CD14-positive monocyte (primary cell): ENCODE measurements at regions not wholly inside any gene's neighbourhood (a gene's known extent, or its start where the extent isn't known, plus 50 kb on each side); places are given as distances from the start of the nearest gene placed in this dataset.

Experiments used
- DNase-seq, 3 donors: peaks; one replicate each; pipeline ENCODE4 v3.0.0-alpha.2; 2011 to 2022
- H2AFZ ChIP-seq: 2 replicates; pipeline ENCODE4 v1.6.0; 2012; ENCODE audit warnings: mild to moderate bottlenecking, low read depth, low read length, inconsistent platforms; ENCODE audit not compliant: insufficient read depth, poor library complexity, severe bottlenecking
- H3K27ac ChIP-seq, 2 donors: 1 replicate in 1 of 2; 2 replicates in 1 of 2; pipeline ENCODE4 v1.5.1; 2012 to 2013; ENCODE audit warnings: low read length in 2 of 2, control low read depth in 1 of 2, inconsistent platforms in 1 of 2, low read depth in 1 of 2, mild to moderate bottlenecking in 1 of 2
- H3K27me3 ChIP-seq, 2 donors: one replicate each; pipeline versions ENCODE4 v1.6.0 to v1.6.1; 2011 to 2013; ENCODE audit warnings: low read length in 2 of 2; ENCODE audit not compliant: control insufficient read depth in 2 of 2, insufficient read depth in 2 of 2
- H3K36me3 ChIP-seq, 2 donors: replicated peaks in 1 of 2; 1 replicate in 1 of 2; 2 replicates in 1 of 2; pipeline versions ENCODE4 v1.5.1 to v1.6.1; 2012 to 2013; ENCODE audit warnings: low read length in 2 of 2, control low read depth in 1 of 2, inconsistent platforms in 1 of 2, mild to moderate bottlenecking in 1 of 2; ENCODE audit not compliant: insufficient read depth in 2 of 2, control insufficient read depth in 1 of 2
- H3K4me1 ChIP-seq, 2 donors: 1 replicate in 1 of 2; 2 replicates in 1 of 2; pipeline versions ENCODE4 v1.5.1 to v1.6.1; 2012 to 2013; ENCODE audit warnings: low read length in 2 of 2, control low read depth in 1 of 2, inconsistent platforms in 1 of 2, mild to moderate bottlenecking in 1 of 2, moderate library complexity in 1 of 2; ENCODE audit not compliant: insufficient read depth in 2 of 2, control insufficient read depth in 1 of 2
- H3K4me2 ChIP-seq: replicated peaks from 2 replicates; pipeline ENCODE3; 2012; ENCODE audit warnings: low read length, moderate library complexity, mild to moderate bottlenecking; ENCODE audit not compliant: poor library complexity, severe bottlenecking; ENCODE audit errors: extremely low read depth
- H3K4me3 ChIP-seq, 3 experiments: fragments of 200-600 bp in 1 of 3; sonication (generic) in 1 of 3; replicated peaks in 1 of 3; 1 replicate in 2 of 3; 2 replicates in 1 of 3; pipeline ENCODE4 v1.5.1; 2011 to 2013; ENCODE audit warnings: low read length in 3 of 3, mild to moderate bottlenecking in 3 of 3, control low read depth in 2 of 3, low read depth in 2 of 3, inconsistent platforms in 1 of 3, moderate library complexity in 1 of 3
- H3K79me2 ChIP-seq: 2 replicates; pipeline ENCODE4 v1.6.0; 2012; ENCODE audit warnings: mild to moderate bottlenecking, control low read depth, inconsistent platforms, low read length, moderate library complexity; ENCODE audit not compliant: insufficient read depth
- H3K9ac ChIP-seq: 2 replicates; pipeline ENCODE4 v1.6.0; 2017; ENCODE audit warnings: low read length, mild to moderate bottlenecking; ENCODE audit not compliant: insufficient read depth, poor library complexity, severe bottlenecking
- H3K9me3 ChIP-seq, 2 donors: replicated peaks in 1 of 2; 1 replicate in 1 of 2; 2 replicates in 1 of 2; pipeline versions ENCODE4 v1.5.1 to v1.6.1; 2012 to 2013; ENCODE audit warnings: low read length in 2 of 2, control low read depth in 1 of 2; ENCODE audit not compliant: control insufficient read depth in 1 of 2, insufficient read depth in 1 of 2
- H4K20me1 ChIP-seq: 2 replicates; pipeline ENCODE4 v1.6.0; 2012; ENCODE audit warnings: mild to moderate bottlenecking, low read length, control low read depth, moderate library complexity; ENCODE audit not compliant: insufficient read depth
- H3K27ac Mint-ChIP-seq, 7 donors: one replicate each; pipeline ENCODE4 v1.8.0; 2020; ENCODE audit warnings: mild to moderate bottlenecking in 7 of 7, mixed read lengths in 7 of 7, moderate library complexity in 6 of 7, inconsistent platforms in 2 of 7
- H3K27me3 Mint-ChIP-seq, 3 donors: one replicate each; pipeline ENCODE4 v1.8.0; 2021 to 2022; ENCODE audit warnings: low read depth in 3 of 3, mild to moderate bottlenecking in 3 of 3, mixed read lengths in 3 of 3, moderate library complexity in 3 of 3, inconsistent platforms in 1 of 3
- H3K36me3 Mint-ChIP-seq, 2 donors: one replicate each; pipeline ENCODE4 v1.8.0; 2020; ENCODE audit warnings: mixed read lengths in 2 of 2, inconsistent platforms in 1 of 2, mild to moderate bottlenecking in 1 of 2
- H3K4me1 Mint-ChIP-seq: one replicate; pipeline ENCODE4 v1.8.0; 2020; ENCODE audit warnings: mild to moderate bottlenecking, mixed read lengths
- H3K4me3 Mint-ChIP-seq, 2 donors: one replicate each; pipeline ENCODE4 v1.8.0; 2020; ENCODE audit warnings: mild to moderate bottlenecking in 2 of 2, mixed read lengths in 2 of 2, moderate library complexity in 1 of 2
- H3K9me3 Mint-ChIP-seq, 7 donors: one replicate each; pipeline ENCODE4 v1.8.0; 2020 to 2022; ENCODE audit warnings: mixed read lengths in 7 of 7, mild to moderate bottlenecking in 6 of 7, moderate library complexity in 6 of 7, inconsistent platforms in 2 of 7
- CTCF ChIP-seq: fragments of 200-600 bp; IDR thresholded peaks from one replicate; pipeline ENCODE4 v1.8.0; 2022; ENCODE audit warnings: antibody characterized with exemption, mild to moderate bottlenecking
- WGBS: methylation state at CpG from one replicate; pipeline ENCODE4 v1.1.5; 2013; ENCODE audit warnings: missing lambda C conversion rate; ENCODE audit not compliant: insufficient coverage; 5-methylcytosine and 5-hydroxymethylcytosine counted together
- intact Hi-C, 2 donors: fragments of 100-400 bp; cut with micrococcal nuclease; formaldehyde crosslinking; loops; one replicate each; pipeline versions ENCODE4 v1.15.0 to v1.15.1; 2023

- Histone ChIP-seq H3K4me2 (no peak overlapping the region), H3K27me3 (no peaks in the 10 kb centered on the region), H3K36me3 (no peaks in the 10 kb centered on the region), H2AFZ (no peak overlapping the region), H3K9me3 (no peaks in the 10 kb centered on the region), H4K20me1 (no peaks in the 10 kb centered on the region), H3K4me1 (no peaks in the 10 kb centered on the region), H3K27ac (no peak overlapping the region), H3K9ac (no peak overlapping the region), H3K4me3 (no peak overlapping the region), H3K79me2 (no peaks in the 10 kb centered on the region)
- H3K27ac Mint-ChIP-seq, result no peak overlapping the region
- no CpG with 5 or more reads among the region's 1 CpG for WGBS
- no peak overlapping the region for H3K4me3 Mint-ChIP-seq
- H3K4me1 Mint-ChIP-seq, result no peaks in the 10 kb centered on the region
- no peak for TF ChIP-seq CTCF
- no peaks in the 10 kb centered on the region for H3K36me3 Mint-ChIP-seq
- intact Hi-C loops, result no loop called here
- DNase-seq, result no peak
- peaks cover 0 to 1% (median 0%) of the 10 kb centered on the region in 3 donors for H3K27me3 Mint-ChIP-seq
- peaks cover 0 to 3% (median 2%) of the 10 kb centered on the region in 7 donors for H3K9me3 Mint-ChIP-seq
Measured at GRCh38 chr2:52210161-52210560, 1178.2 kb upstream of the NRXN1 start.

DNA sequence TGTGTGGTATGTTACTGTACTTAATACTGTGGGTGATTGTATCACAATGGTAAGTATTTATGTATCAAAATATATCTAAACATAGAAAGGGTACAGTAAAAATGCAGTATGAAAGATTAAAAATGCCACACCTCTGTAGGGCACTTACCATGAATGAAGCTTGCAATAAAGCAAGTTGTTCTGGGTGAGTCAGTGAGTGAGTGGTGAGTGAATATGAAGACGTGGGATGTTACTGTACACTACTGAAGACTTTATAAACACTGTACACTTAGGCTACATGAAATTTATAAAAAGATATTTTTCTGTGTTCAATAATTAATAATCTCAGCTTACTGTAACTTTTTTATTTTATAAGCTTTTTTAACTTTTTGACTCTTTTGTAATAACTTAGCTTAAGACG, 1162.4 kb upstream of the NRXN1 start:
- WGBS, result no CpG with 5 or more reads among the region's 2 CpGs
- no peak overlapping the region for H3K27ac Mint-ChIP-seq
- intact Hi-C loops, result no loop called here
- H3K4me2 ChIP-seq, result no peak overlapping the region
- H3K36me3 ChIP-seq, result no peaks in the 10 kb centered on the region
- no peaks in the 10 kb centered on the region for H3K27me3 ChIP-seq
- H3K4me3 ChIP-seq, result no peak overlapping the region
- H3K9me3 ChIP-seq, result no peaks in the 10 kb centered on the region
- no peak overlapping the region for H3K9ac ChIP-seq
- H3K4me3 Mint-ChIP-seq, result no peak overlapping the region
- H3K9me3 Mint-ChIP-seq, result peaks cover 0 to under 1% (median 0%) of the 10 kb centered on the region in 7 donors
- no peaks in the 10 kb centered on the region for H3K4me1 ChIP-seq
- no peak for DNase-seq
- no peak for TF ChIP-seq CTCF
- no peak overlapping the region for H2AFZ ChIP-seq
- H4K20me1 ChIP-seq, result no peaks in the 10 kb centered on the region
- H3K79me2 ChIP-seq, result no peaks in the 10 kb centered on the region
- H3K27ac ChIP-seq, result no peak overlapping the region
- H3K36me3 Mint-ChIP-seq, result no peaks in the 10 kb centered on the region
- no peaks in the 10 kb centered on the region for H3K27me3 Mint-ChIP-seq
- H3K4me1 Mint-ChIP-seq, result no peaks in the 10 kb centered on the region
